ENCODE measurements at regions not wholly inside any gene's neighbourhood (a gene's known extent, or its start where the extent isn't known, plus 50 kb on each side); places are given as distances from the start of the nearest gene placed in this dataset.

- H3K27me3 ChIP-seq, result peaks cover 74 to 98% (median 90%) of the 10 kb centered on the region in 11 experiments
- H3K4me1 ChIP-seq, result no peaks in the 10 kb centered on the region
- no peaks in the 10 kb centered on the region for H3K36me3 ChIP-seq
- no peak overlapping the region for H3K4me2 ChIP-seq
- no peaks in the 10 kb centered on the region for H4K20me1 ChIP-seq
- TF ChIP-seq Cebpa-rat (IDR thresholded peaks at IDR 0.05), result no peak
- H3K4me3 ChIP-seq, result no peak overlapping the region
- no peak overlapping the region for H3K9ac ChIP-seq
- H3K9me3 ChIP-seq (replicated peaks in 1 of 11), result peaks cover 0 to 8% (median 0%) of the 10 kb centered on the region in 11 experiments; a peak in 1 of 22 replicates
- H3K27ac ChIP-seq, result no peak overlapping the region
These were observed 51.6 kb downstream of the SPANXA2 start for GRCh38 chrX:141641138-141641537.

DNA sequence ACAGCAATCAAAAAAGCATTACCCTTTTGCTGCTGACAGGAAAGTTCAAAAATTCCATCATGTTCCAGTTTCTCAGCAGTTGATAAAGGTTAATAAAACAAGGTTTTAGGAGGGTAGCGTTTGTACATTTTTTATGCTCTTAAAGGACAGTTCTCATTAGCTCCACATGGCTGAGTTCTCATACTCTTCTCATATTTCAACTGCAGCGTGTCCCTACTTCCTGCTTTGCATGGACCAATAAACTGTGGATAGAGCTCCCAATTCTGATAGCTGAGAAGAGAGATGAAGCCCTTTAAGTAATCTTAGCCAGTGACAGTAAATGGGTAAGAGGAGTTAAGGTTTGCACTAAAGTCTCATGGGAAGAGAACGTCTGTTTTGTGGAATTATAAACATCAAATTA lies 53.5 kb downstream of the SPANXA2 start:
- H3K4me3 ChIP-seq, result no peak overlapping the region
- H4K20me1 ChIP-seq, result no peaks in the 10 kb centered on the region; a peak in 1 of 22 replicates
- TF ChIP-seq Cebpa-rat (IDR thresholded peaks at IDR 0.05), result no peak
- H3K9ac ChIP-seq, result no peak overlapping the region
- H3K36me3 ChIP-seq, result no peaks in the 10 kb centered on the region
- no peak overlapping the region for H3K27ac ChIP-seq
- H3K27me3 ChIP-seq, result peaks cover 81 to 100% (median 94%) of the 10 kb centered on the region in 11 experiments
- no peaks in the 10 kb centered on the region for H3K4me1 ChIP-seq
- no peaks in the 10 kb centered on the region; a peak in 1 of 22 replicates for H3K9me3 ChIP-seq (replicated peaks in 1 of 11)
- no peak overlapping the region for H3K4me2 ChIP-seq
